ENCODE measurements at regions not wholly inside any gene's neighbourhood (a gene's known extent, or its start where the extent isn't known, plus 50 kb on each side); places are given as distances from the start of the nearest gene placed in this dataset.

DNA sequence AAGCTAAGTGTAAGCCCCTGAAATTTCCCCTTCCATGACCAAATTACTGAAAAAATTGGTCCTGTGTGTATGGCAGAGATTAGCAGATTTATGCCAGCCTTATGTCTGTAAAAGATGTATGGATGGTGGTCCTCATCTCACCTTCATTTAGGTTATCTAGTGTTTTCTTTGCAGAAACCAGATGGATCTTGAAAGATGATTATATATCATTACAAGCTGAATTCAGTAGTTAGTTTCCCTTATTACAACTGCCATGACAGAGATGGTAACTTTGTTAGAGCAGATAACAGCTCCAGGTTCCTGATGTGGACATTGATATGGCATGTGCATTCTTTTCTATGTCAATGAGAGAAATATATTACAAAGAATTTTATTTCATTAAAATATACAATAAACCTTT is 1403.2 kb upstream of the CDH6 start:
- Mint-ChIP-seq H3K27me3 (ENCODE audit: low read depth) (no peaks in the 10 kb centered on the region), H3K4me3 (no peak overlapping the region), H3K4me1 (ENCODE audit: low read depth) (no peaks in the 10 kb centered on the region), H3K36me3 (ENCODE audit: insufficient read depth) (no peaks in the 10 kb centered on the region), H3K9me3 (peaks cover 15% of the 10 kb centered on the region)
- DNase-seq, result no peak
- ATAC-seq, result no peak

DNA sequence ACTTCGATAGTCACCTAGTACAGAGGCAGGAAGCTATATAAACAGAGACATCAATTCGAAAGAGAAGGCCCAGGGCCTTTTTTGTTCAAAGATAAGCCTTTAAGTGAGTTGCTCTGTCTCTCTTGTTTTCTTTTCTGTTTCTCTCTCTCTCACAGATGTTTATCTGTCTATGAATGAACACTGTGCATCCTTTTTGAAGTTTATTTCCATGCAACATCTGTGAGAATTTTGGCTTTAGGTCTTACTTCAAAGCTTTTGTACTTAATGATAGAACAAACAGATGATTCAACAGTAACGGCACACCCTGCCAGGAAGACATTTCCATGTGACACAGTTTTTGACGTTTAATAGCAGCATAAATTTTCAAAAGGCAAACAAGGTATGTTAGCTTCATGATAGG is 1413.1 kb upstream of the CDH6 start:
- H3K4me1 Mint-ChIP-seq (ENCODE audit: low read depth), result no peaks in the 10 kb centered on the region

DNA sequence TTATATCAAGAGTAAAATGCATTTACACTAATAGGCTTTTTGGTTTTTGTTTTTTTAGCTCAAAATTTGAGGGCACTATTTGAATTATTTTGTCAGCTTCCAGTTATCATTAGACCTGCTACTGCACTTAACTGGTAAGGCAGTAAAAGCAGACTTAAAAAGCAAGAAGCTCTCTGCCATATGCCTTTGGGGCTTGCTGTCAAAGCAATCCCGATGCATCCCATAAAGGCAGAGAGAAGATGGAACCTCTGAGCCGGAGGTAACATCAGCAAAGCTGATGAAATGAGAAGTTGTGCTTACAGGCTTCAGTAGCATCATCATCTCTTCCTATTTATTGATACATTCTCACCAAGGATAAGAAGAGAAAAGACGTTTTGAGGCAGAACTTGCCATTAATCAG is 1414.3 kb upstream of the CDH6 start:
- Mint-ChIP-seq H3K27me3 (ENCODE audit: low read depth) (no peaks in the 10 kb centered on the region), H3K9me3 (peaks cover 7% of the 10 kb centered on the region), H3K4me3 (no peak overlapping the region), H3K36me3 (ENCODE audit: insufficient read depth) (no peaks in the 10 kb centered on the region), H3K4me1 (ENCODE audit: low read depth) (no peaks in the 10 kb centered on the region)
- DNase-seq (no peak), ATAC-seq (no peak)

More for the DNA sequence above, 1413.1 kb upstream of the CDH6 start:
- no peak for DNase-seq
- peaks cover 12% of the 10 kb centered on the region for H3K9me3 Mint-ChIP-seq
- no peaks in the 10 kb centered on the region for H3K27me3 Mint-ChIP-seq (ENCODE audit: low read depth)
- ATAC-seq, result no peak
- H3K36me3 Mint-ChIP-seq (ENCODE audit: insufficient read depth), result no peaks in the 10 kb centered on the region
- H3K4me3 Mint-ChIP-seq, result no peak overlapping the region

DNA sequence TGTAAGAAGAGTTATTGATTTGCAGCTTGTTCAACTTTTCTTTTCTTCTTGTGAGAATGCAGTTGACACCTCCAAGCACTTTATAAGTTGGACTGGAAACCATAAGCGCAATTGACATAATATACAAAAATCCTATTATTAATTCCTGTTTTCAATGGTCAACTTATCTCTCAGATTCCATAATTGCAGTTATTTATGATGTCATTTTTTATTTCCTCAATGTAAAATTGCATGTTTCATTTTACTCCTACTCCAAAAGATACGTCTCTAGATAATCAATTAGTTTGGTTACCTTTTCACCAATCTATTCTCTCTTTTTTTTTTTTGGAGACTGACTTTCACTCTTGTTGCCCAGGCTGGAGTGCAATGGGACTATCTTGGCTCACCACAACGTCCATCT is 1416.1 kb upstream of the CDH6 start:
- no peaks in the 10 kb centered on the region for H3K27me3 Mint-ChIP-seq (ENCODE audit: low read depth)
- H3K9me3 Mint-ChIP-seq, result peaks cover 17% of the 10 kb centered on the region
- no peak for ATAC-seq
- no peaks in the 10 kb centered on the region for H3K36me3 Mint-ChIP-seq (ENCODE audit: insufficient read depth)
- no peaks in the 10 kb centered on the region for H3K4me1 Mint-ChIP-seq (ENCODE audit: low read depth)
- no peak for DNase-seq
- no peak overlapping the region for H3K4me3 Mint-ChIP-seq

DNA sequence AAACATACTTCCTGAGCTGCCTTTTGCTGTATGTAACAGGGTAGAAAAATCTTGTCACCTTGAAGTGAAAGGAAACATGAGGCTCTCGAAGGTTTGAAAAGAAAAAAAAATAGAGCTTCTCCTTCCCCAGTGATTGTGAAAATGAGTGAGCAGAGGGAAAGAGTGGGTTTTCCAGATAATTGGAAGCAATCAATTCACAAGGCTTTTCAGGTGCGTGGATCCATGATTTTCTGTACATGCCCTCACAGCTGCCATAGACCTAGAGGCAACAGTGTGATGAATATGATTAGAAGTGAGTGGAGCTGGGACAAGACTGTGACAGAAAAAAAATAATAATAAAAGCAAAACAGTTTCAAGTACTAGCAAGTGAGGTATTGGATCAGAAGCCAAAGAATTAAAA is 1422.5 kb upstream of the CDH6 start:
- Mint-ChIP-seq H3K4me3 (no peak overlapping the region), H3K27me3 (ENCODE audit: low read depth) (no peaks in the 10 kb centered on the region), H3K9me3 (peaks cover 21% of the 10 kb centered on the region), H3K36me3 (ENCODE audit: insufficient read depth) (no peaks in the 10 kb centered on the region), H3K4me1 (ENCODE audit: low read depth) (no peaks in the 10 kb centered on the region)
- no peak for ATAC-seq
- DNase-seq, result no peak

DNA sequence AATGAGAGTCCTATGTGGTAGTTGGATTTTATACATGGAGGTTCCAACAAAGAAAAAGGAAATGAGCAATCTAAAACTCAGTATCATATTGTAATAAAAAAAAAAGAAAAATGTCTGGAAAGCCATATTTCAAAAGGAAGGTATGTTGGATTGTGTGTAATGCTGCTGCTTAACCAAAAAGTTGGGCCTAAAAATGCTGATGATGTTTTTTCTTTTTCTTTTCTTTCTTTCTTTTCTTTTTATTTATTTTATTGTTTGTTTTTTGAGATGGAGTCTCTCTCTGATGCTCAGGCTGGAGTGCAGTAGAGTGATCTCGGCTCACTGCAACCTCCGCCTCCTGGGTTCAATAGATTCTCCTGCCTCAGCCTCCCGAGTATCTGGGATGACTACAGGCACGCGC is 1424.0 kb upstream of the CDH6 start:
- Mint-ChIP-seq H3K9me3 (peaks cover 26% of the 10 kb centered on the region), H3K36me3 (ENCODE audit: insufficient read depth) (no peaks in the 10 kb centered on the region), H3K4me1 (ENCODE audit: low read depth) (no peaks in the 10 kb centered on the region), H3K27me3 (ENCODE audit: low read depth) (no peaks in the 10 kb centered on the region), H3K4me3 (no peak overlapping the region)
- DNase-seq (no peak), ATAC-seq (no peak)

DNA sequence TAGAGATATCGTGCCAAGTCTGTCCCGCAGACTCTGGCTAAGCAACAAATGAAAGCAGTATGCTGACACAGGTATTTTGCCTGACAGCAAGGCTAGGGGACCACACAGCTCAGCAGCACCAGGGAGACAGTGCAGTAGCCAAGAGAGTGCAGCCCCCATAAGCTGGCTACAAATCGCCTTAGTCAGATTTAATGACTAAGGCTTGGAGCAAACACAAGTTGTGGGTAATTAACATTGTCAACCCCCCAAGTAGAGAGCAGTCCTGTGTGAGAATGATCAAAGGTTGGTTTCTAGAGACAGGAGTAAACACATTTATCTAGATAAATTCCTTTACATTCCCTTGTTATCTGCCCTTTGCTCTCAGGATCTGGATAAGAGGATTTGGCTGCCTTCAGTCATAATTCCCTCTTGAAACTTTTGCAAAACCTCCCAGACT is 1434.5 kb upstream of the CDH6 start:
- ATAC-seq (no peak), DNase-seq (no peak)
- no peaks in the 10 kb centered on the region for H3K4me1 Mint-ChIP-seq (ENCODE audit: low read depth)
- H3K9me3 Mint-ChIP-seq, result peaks cover 13% of the 10 kb centered on the region
- no peaks in the 10 kb centered on the region for H3K27me3 Mint-ChIP-seq (ENCODE audit: low read depth)
- no peaks in the 10 kb centered on the region for H3K36me3 Mint-ChIP-seq (ENCODE audit: insufficient read depth)
- H3K4me3 Mint-ChIP-seq, result no peak overlapping the region

DNA sequence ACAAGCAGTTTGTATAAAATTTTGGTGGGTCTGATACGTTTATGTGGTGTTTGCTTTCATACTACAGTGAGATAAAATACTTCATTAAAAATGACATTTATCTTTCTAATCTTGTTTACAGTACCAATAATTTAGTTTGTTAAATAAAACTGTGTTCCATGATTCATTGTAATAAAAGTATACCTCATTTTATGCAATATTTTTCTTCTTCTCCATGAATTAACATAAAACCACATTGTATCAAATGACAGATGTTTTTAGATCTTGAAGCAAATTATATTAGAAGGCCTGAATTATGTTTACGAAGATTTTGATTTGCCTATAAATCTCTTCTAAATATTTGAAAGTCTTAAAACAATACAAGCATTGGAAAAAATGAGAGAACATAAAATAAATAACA is 1443.0 kb upstream of the CDH6 start:
- H3K36me3 Mint-ChIP-seq (ENCODE audit: insufficient read depth), result no peaks in the 10 kb centered on the region
- no peak overlapping the region for H3K4me3 Mint-ChIP-seq
- no peak for ATAC-seq
- no peak for DNase-seq
- H3K27me3 Mint-ChIP-seq (ENCODE audit: low read depth), result no peaks in the 10 kb centered on the region
- peaks cover 20% of the 10 kb centered on the region for H3K9me3 Mint-ChIP-seq
- H3K4me1 Mint-ChIP-seq (ENCODE audit: low read depth), result no peaks in the 10 kb centered on the region

DNA sequence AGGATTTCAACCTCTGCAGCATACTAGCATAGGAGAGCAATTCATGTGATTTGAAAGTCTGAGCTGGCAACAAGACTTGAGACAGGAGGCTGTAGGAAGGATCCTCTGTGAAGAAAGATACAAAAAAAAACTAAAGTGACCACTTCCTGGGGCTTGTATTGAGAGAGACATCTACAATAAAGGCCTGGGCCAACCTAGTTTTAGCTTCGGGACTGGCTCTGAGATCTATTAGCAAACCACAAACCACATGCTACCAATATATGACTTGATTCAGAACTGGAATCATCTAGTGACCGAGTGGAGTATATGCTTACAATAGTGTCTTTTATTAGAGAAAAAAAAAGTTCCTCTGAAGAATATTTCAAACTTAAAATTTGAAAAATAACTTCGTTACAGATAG is 1448.9 kb upstream of the CDH6 start:
- H3K4me1 Mint-ChIP-seq (ENCODE audit: low read depth), result no peaks in the 10 kb centered on the region

DNA sequence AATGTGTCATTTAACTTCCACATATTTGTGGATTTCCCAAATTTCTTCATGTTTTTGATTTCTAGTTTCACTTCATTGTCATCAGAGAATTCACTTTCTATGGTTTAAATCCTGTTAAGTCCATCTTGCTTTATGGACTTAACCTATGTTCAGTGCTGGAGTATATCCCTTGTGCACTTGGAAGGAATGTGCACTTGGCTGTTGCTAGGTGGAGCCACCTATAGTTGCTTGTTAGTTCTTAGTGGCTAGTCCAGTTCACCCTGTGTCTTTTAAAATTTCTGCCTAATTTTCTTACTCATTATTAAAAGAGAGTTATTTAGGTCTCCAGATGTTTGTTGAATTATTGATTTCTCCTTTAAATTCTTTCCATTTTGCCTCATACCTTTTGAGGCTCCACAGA is 1472.5 kb upstream of the CDH6 start:
- Mint-ChIP-seq H3K27me3 (ENCODE audit: low read depth) (no peaks in the 10 kb centered on the region), H3K36me3 (ENCODE audit: insufficient read depth) (no peaks in the 10 kb centered on the region), H3K4me1 (ENCODE audit: low read depth) (no peaks in the 10 kb centered on the region), H3K9me3 (peaks cover 9% of the 10 kb centered on the region), H3K4me3 (no peak overlapping the region)
- DNase-seq (no peak), ATAC-seq (no peak)

More for the DNA sequence above, 1448.9 kb upstream of the CDH6 start:
- ATAC-seq (no peak), DNase-seq (no peak)
- Mint-ChIP-seq H3K9me3 (peaks cover 17% of the 10 kb centered on the region), H3K27me3 (ENCODE audit: low read depth) (no peaks in the 10 kb centered on the region), H3K36me3 (ENCODE audit: insufficient read depth) (no peaks in the 10 kb centered on the region), H3K4me3 (no peak overlapping the region)

DNA sequence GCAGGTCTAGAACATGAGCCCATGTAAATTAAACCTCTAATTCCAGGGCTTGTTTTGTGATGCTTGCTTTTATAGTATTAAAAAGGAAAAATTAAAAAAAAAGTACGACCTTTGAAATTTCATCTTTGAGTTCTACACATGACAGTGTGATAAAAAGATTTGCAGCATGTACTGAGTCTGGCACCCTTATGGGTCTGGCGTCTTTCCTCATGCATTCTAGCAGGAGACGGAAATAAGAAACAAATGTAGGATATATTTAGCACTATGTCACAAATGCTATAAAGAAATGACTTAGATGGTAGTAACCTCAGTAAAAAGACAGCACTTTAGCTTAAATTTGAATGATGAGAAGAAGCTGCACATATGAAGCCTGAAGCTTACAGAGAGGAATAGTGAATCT is 1474.3 kb upstream of the CDH6 start:
- Mint-ChIP-seq H3K4me3 (no peak overlapping the region), H3K9me3 (peaks cover 9% of the 10 kb centered on the region)
- no peak for ATAC-seq

DNA sequence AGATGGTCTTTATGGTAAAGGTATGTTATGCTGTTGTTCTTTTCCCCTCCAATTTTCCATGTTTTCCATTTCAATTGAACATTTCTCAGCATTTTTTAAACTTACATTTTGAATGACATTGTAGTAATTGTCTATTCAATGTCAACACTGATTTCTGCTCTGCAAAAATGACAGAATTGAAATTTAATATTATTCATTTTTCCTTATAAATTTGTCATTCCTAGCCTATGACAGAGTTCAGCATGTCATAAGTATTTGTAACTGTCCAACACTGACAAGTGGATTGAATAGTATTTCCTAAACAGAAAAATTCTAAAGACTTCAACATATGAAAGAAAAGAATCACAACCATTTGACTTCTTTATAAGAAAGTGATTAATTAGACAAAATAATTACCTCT is 1478.3 kb upstream of the CDH6 start:
- no peaks in the 10 kb centered on the region for H3K36me3 Mint-ChIP-seq (ENCODE audit: insufficient read depth)
- no peak for ATAC-seq
- H3K27me3 Mint-ChIP-seq (ENCODE audit: low read depth), result no peaks in the 10 kb centered on the region
- H3K4me3 Mint-ChIP-seq, result no peak overlapping the region
- H3K9me3 Mint-ChIP-seq, result peaks cover 11% of the 10 kb centered on the region
- no peaks in the 10 kb centered on the region for H3K4me1 Mint-ChIP-seq (ENCODE audit: low read depth)
- DNase-seq, result no peak

More for the DNA sequence above, 1474.3 kb upstream of the CDH6 start:
- no peak for DNase-seq
- no peaks in the 10 kb centered on the region for H3K36me3 Mint-ChIP-seq (ENCODE audit: insufficient read depth)
- H3K4me1 Mint-ChIP-seq (ENCODE audit: low read depth), result no peaks in the 10 kb centered on the region
- H3K27me3 Mint-ChIP-seq (ENCODE audit: low read depth), result no peaks in the 10 kb centered on the region

DNA sequence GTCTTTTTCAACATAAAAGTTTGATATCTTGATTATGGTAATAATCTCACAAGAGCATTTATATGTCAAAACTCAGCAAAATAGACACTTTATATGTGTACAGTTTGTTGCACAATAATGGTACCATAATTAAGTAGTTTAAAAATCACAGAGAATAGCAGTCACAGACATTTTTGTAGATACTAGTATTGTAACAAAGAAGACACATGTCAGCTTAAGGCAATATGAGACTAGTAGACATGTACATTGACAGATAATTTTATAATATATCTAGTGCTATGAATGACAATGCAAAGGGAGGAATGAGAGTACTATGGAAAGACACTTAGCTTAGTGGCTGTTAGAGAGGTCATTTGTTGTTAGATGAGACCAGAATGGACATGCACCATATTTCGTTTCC is 1490.6 kb upstream of the CDH6 start:
- no peak overlapping the region for H3K4me3 Mint-ChIP-seq
- no peaks in the 10 kb centered on the region for H3K4me1 Mint-ChIP-seq (ENCODE audit: low read depth)
- no peaks in the 10 kb centered on the region for H3K27me3 Mint-ChIP-seq (ENCODE audit: low read depth)
- ATAC-seq (no peak), DNase-seq (no peak)
- H3K9me3 Mint-ChIP-seq, result peaks cover 28% of the 10 kb centered on the region
- H3K36me3 Mint-ChIP-seq (ENCODE audit: insufficient read depth), result no peaks in the 10 kb centered on the region

DNA sequence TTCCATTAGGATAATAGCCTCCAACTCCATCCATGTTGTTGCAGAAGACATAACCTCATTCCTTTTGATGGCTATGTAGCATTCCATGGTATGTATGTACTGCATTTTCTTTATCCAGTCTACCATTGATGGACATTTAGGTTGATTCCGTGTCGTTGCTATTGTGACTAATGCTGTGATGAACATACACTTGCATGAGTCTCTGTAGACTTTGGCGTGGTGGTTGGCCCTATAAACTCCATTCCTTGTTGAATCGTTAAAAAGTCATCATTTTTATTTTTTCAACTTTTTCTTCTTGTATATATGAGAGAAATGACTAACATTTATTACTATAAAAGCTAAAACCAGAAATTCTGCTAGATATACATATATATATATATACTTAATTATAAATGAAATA is 1491.9 kb upstream of the CDH6 start:
- DNase-seq, result no peak
- no peaks in the 10 kb centered on the region for H3K27me3 Mint-ChIP-seq (ENCODE audit: low read depth)
- H3K4me1 Mint-ChIP-seq (ENCODE audit: low read depth), result no peaks in the 10 kb centered on the region
- H3K36me3 Mint-ChIP-seq (ENCODE audit: insufficient read depth), result no peaks in the 10 kb centered on the region
- no peak overlapping the region for H3K4me3 Mint-ChIP-seq
- peaks cover 24% of the 10 kb centered on the region for H3K9me3 Mint-ChIP-seq
- no peak for ATAC-seq

DNA sequence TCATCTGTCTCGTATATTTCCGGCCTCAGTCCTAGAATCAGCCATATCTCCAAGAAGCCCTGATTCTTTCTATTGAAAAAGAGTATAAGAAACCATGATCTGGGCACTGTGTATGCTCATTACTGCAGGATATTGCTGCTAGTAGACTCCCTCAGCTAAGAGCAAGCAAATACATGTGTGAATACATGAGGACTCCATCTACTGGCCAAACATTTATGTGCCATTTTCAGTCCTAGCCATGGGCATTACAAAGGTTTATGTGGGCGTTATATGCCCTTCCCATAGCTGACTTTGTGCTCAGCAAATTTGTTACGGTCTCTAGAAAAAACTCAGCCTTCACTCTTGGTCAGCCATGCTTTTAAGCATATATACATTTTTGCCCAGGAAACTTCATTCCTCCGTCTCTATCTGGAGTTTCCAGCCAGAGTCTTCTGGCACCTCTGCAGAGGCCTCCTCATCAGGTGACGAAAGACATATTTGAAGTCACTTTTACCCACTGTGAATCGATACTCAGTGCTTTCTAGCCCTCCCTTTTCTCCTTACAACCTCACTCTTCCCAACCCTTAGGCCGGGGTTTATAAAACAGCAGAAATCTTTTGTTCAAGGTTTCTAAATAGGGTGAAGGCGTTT is 1495.6 kb upstream of the CDH6 start:
- Mint-ChIP-seq H3K27me3 (ENCODE audit: low read depth) (no peaks in the 10 kb centered on the region), H3K36me3 (ENCODE audit: insufficient read depth) (no peaks in the 10 kb centered on the region), H3K4me3 (no peak overlapping the region), H3K4me1 (ENCODE audit: low read depth) (no peaks in the 10 kb centered on the region), H3K9me3 (peaks cover 28% of the 10 kb centered on the region)
- ATAC-seq (no peak), DNase-seq (no peak)

DNA sequence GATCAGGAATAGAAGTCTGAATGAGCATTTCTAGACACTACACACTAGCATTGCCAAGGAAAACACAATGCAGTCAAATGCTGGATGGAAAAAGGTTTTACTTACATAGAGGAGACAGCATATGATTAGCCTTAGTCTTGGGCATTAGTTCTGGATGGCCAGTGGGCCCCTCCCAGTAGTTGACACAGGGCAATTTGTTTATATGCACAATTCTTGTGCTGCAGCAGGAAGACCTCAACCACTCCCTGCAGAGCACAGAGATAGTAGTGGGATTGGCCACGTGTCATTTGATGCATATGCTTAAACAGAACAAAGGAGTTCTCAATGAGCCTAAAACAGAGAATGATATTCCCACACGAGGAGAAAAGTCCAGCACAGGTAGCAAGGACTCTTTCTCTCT is 1496.2 kb upstream of the CDH6 start:
- DNase-seq (no peak), ATAC-seq (no peak)
- H3K4me1 Mint-ChIP-seq (ENCODE audit: low read depth), result no peaks in the 10 kb centered on the region
- peaks cover 28% of the 10 kb centered on the region for H3K9me3 Mint-ChIP-seq
- no peak overlapping the region for H3K4me3 Mint-ChIP-seq
- H3K36me3 Mint-ChIP-seq (ENCODE audit: insufficient read depth), result no peaks in the 10 kb centered on the region
- no peaks in the 10 kb centered on the region for H3K27me3 Mint-ChIP-seq (ENCODE audit: low read depth)

All from activated T-cell treated with anti-CD3 and anti-CD28 coated beads, Interleukin-2, amount 50 U/mL, for 4 hours (primary cell).